ENCODE measurements at regions not wholly inside any gene's neighbourhood (a gene's known extent, or its start where the extent isn't known, plus 50 kb on each side); places are given as distances from the start of the nearest gene placed in this dataset.
"Not testable (repeated sequence)": the region's sequence is repeated elsewhere in the genome, so short reads cannot be mapped to it uniquely, and the experiment has no call there.

- no peak for DNase-seq
These were observed 258.4 kb upstream of the AGTR1 start for GRCh38 chr3:148439254-148439822.

- no peak for DNase-seq
These were observed 256.5 kb upstream of the AGTR1 start for GRCh38 chr3:148441191-148441590.

DNA sequence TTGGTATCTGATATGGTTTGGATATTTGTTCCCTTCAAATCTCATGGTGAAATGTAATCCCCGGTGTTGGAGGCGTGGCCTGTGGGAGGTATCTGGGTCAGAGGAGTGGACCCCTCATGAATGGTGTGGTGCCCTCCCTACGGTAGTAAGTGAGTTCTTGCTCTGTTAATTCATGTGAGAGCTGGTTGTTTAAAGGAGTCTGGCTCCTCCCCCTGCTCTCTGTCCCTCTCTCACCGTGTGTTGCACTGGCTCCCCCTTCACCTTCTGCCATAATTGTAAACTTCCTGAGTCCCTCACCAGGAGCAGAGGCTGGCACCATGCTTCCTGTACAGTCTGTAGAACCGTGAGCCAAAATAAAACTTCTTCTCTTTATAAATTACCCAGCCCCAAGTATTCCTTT, 246.9 kb upstream of the AGTR1 start:
- DNase-seq: no peak

DNA sequence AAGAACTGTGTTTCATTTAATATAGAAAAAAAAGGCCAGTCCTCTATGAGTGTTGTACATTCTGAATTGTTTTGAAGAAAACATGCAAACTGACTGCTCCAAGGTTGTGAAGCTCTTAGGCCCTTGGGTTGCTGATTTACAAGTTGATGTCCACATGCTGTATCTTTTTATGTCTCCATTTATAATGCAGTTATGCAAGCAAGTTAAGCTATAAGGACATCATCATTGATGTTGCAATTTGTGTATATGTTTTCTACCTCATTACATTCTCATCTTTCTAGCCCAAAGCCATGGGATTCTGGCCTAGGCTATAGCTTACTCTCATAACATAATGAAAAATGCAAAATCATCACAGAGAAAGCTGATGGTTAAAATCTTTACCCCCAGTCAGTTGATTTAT, 245.7 kb upstream of the AGTR1 start:
- no peak for DNase-seq

DNA sequence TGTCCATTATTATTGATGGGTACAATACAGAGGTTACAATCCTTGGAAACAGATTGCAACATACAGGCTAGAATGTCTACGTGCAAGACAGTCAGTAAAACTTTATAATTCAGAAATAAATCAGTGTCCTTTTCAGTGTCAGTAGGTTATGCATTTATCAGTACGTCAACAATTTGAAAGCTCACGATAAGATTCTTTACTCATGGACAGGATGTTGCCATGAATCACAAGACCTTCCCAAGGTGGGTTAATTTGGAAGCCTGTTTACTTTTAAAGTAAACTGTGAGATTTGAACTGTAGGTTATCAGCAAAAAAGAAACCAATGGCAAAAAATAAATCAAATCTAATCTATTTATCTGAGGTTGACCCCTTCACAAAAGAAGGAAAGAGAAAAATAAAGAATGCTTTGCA, 243.9 kb upstream of the AGTR1 start:
- no peak for DNase-seq

GRCh38 chr3:148455098-148455497, 242.6 kb upstream of the AGTR1 start:
- DNase-seq: no peak

GRCh38 chr3:148457886-148458285, 239.8 kb upstream of the AGTR1 start:
- DNase-seq: no peak

GRCh38 chr3:148459931-148460513, 237.7 kb upstream of the AGTR1 start:
- no peak for DNase-seq

GRCh38 chr3:148460686-148461085, 237.0 kb upstream of the AGTR1 start:
- DNase-seq: no peak

GRCh38 chr3:148464246-148464645, 233.5 kb upstream of the AGTR1 start:
- DNase-seq: no peak

DNA sequence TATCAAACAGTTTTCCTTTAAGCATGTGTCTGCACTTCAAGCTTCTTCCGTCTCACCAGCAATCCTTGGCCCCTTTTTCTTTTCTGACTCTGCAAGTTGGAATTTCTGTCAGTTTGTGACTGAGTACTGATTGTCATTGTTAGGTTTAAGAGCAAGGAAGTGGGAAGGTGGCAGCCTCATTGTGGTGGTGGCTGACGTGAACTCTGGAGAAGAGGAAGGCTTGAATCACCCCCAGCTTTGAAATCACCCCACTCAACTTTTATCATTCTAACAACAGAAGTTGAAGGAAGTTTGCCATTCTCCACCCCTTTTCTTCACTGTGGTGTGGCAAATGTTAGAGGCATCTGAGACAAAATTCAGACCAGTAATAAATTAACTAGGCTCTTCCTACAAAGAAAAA, 231.6 kb upstream of the AGTR1 start:
- no peak for DNase-seq

DNA sequence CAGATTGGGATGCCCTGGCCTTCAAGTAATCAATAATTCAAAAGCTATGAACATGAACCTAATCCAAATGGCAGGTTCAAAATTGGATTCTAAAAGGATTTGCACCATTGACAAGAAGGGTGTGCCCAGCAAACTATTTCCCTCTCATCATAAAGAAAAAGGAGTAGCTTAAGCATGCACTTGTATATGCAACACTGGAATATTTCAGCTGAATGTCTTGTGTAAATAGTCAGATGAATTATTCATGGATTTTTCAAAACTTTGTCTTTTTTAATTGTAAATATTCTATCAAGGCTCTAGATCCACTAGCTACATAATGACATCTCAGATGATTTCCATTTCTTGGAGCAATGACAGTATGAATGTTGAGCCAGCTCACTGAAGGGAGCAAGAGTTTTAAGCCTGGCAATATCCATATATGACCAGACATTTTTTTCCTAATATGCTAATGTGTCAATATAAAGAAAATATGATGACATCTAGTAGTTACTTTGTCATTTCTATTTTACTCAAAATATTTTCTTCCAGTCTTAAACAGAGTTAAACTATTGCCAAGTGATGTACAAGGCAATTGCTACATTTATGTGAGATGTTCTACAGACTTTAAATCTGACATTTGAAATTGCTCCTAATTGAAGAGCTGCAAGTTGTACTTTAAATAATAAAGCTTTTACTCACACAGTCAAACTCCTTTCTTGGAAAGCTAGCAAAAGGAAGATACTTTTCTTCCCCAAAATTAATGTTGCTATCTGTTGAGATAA, 230.5 kb upstream of the AGTR1 start:
- DNase-seq: no peak

DNA sequence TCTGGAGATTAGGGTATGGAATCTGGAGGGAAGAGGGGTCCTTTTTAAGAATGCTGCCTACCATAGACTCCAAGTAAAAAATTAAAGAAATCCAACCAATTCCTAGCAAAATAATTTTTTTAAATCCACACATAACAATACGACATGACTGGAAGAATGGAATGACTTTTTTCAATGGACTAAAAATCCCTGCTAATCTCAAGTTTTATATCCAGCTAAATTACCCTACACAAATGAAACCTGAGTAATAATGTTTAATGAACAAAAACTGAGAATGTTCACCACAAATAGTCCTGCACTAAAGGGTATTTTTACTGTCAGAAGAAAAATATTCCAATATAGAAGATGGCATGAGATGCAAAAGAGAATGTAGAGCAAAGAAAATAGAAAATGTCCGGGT, 220.3 kb upstream of the AGTR1 start:
- no peak for DNase-seq

DNA sequence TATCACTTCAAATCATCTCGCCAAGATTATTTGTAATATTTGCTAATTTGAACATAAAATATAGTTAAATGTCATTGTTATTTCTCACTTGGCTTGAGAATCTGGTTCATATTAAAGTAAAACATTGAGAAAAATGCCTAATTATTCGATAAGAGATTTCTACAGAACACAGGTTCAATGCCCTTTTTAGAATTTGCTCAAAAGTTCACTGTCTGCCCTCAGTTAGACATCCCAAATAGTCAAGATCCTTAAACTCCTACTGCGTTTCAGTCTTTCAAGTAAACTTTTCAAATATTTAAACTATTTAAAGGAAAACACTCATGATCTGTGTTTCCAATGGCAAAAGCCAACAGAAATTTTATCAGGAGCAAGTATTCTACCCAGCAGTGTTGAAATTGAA, 204.1 kb upstream of the AGTR1 start:
- no peak for DNase-seq

GRCh38 chr3:148494451-148494850, 203.3 kb upstream of the AGTR1 start:
- DNase-seq: no peak

GRCh38 chr3:148500881-148501280, 196.8 kb upstream of the AGTR1 start:
- DNase-seq: no peak

DNA sequence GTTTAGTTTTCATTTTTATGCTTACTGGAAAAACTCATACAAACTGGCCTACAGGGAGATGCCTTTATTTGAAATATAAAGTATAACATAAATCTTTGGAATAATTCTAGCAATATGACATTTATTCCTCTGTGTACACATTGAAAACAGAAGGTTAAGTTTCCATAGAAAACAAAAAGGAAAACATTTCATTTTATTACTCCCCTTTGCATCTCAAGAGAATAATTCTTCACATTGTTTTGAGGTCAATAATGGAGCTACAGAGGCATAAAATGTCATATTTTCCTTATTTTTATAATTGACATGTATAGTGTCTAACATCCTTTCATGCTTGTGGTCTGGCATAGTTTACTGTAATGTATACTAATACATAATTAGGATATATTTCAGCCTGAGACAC, 187.6 kb upstream of the AGTR1 start:
- no peak for DNase-seq

- DNase-seq: no peak
These were observed 187.1 kb upstream of the AGTR1 start for GRCh38 chr3:148510561-148510960.

- DNase-seq: no peak
These were observed 185.1 kb upstream of the AGTR1 start for GRCh38 chr3:148512648-148513047.

GRCh38 chr3:148513096-148513543, 184.6 kb upstream of the AGTR1 start:
- DNase-seq: no peak

GRCh38 chr3:148518520-148518919, 179.2 kb upstream of the AGTR1 start:
- no peak for DNase-seq

DNA sequence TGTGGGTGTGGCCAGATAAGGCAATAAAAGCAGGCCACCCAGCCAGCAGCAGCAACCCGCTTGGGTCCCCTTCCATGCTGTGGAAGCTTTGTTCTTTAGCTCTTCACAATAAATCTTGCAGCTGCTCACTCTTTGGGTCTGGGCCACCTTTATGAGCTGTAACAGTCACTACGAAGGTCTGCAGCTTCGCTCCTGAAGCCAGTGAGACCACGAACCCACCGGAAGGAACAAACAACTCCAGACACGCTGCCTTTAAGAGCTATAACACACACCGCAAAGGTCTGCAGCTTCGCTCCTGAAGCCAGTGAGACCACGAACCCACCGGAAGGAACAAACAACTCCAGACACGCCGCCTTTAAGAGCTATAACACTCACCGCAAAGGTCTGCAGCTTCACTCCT, 172.1 kb upstream of the AGTR1 start:
- DNase-seq: not testable (repeated sequence)

GRCh38 chr3:148528024-148528423, 169.7 kb upstream of the AGTR1 start:
- DNase-seq: no peak

- no peak for DNase-seq
These were observed 165.9 kb upstream of the AGTR1 start for GRCh38 chr3:148531836-148532235.

GRCh38 chr3:148532326-148532725, 165.4 kb upstream of the AGTR1 start:
- DNase-seq: no peak
